ENCODE measurements at regions not wholly inside any gene's neighbourhood (a gene's known extent, or its start where the extent isn't known, plus 50 kb on each side); places are given as distances from the start of the nearest gene placed in this dataset.
A peak's percentile ranks its signal among the peaks of the same experiment; 100 is the strongest.
"Not testable (repeated sequence)": the region's sequence is repeated elsewhere in the genome, so short reads cannot be mapped to it uniquely, and the experiment has no call there.

DNA sequence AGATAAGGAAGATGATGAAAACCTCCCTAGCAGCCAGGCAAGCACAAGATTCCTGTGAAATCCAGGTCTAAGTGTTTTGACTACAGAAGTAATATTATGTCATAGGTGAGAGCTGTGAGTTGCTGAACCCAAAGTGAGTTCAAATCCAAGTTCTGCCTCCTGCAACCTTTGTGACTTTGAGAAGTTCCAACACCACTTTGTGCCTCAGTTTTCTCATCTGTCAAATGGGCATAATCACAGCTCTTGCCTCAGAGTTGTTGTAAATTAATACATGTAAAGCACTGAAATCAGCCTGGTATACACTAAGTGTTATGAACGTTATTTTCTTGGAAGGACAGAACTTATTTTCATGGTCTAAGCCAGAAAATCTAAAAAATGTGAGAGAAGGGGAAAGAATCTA, 210.3 kb upstream of the FRG2C start:
- DNase-seq, result not testable (repeated sequence)

DNA sequence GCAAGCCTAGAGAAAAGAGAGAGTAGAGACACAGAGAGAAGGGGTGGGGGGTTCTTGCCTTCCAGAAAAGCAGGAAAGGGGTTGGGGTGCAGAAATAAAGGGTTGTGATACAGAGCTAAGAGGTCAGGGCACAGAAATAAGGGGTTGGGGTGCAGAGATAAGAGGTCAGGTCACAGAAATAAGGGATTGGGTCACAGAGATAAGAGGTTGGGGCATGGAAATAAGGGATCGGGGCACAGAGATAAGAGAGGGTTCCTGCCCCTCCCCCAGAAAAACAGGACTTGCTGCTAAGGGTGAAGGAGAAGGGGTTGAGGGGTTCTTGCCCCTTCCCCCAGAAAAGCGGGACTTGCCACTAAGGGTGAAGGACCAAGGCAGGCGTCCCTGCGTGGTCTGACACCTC, 189.6 kb upstream of the FRG2C start:
- DNase-seq, result not testable (repeated sequence)

DNA sequence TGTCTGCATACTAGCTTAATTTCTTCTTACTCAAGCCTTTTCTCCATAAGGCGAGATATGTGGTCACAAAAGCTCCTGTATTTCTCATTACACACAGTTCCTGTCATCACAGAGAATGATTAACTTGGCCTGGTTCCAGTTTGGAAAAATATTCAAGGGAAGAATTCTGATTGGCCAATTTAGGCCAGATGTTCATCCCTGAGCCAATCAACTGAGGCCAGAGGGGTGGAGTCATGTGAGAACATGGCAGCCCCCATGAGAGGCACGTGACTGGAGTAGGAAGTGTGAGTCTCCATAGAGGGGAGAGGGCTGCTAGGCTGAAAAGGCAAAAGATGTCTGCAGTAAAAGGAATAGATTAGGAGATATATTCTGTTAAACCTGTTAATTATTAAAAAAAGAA, 167.5 kb upstream of the FRG2C start:
- DNase-seq, result not testable (repeated sequence)

DNA sequence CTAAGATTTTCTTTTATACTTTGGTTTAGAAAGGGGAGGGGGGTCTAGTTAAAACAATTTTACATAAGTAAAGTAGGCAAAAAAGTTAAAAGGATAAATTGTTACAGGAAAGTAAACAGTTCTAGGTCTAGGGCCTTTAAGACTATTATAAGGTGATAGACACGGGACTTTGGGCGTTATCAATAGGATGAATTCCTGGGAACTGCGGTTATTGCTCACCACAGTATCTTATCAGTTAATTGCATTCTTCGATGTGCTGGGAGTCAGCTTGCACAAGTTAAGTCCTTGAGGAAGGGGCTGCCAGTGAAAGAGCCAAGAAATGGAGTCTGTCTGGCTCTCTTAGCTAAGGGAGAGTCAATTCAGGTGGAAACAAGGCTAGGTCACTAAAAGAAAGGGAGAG, 163.8 kb upstream of the FRG2C start:
- not testable (repeated sequence) for DNase-seq

DNA sequence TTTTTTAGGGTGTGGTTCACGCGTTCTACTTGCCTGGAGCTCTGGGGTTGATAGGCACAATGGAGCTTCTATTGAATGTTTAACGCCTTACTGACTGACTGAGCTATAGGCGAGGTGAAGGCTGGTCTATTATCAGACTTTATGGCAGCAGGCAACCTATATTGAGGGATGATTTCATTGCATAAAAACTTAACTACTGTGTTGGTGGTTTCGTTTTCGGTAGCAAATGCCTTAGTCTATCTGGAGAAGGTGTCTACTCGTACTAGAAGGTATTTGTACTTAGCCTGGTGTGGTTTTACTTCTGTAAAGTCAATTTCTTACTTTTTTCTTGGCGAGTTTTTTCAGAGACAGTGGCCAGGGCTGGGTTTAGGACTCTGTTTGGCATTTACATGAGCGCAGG, 162.0 kb upstream of the FRG2C start:
- DNase-seq, result not testable (repeated sequence)

DNA sequence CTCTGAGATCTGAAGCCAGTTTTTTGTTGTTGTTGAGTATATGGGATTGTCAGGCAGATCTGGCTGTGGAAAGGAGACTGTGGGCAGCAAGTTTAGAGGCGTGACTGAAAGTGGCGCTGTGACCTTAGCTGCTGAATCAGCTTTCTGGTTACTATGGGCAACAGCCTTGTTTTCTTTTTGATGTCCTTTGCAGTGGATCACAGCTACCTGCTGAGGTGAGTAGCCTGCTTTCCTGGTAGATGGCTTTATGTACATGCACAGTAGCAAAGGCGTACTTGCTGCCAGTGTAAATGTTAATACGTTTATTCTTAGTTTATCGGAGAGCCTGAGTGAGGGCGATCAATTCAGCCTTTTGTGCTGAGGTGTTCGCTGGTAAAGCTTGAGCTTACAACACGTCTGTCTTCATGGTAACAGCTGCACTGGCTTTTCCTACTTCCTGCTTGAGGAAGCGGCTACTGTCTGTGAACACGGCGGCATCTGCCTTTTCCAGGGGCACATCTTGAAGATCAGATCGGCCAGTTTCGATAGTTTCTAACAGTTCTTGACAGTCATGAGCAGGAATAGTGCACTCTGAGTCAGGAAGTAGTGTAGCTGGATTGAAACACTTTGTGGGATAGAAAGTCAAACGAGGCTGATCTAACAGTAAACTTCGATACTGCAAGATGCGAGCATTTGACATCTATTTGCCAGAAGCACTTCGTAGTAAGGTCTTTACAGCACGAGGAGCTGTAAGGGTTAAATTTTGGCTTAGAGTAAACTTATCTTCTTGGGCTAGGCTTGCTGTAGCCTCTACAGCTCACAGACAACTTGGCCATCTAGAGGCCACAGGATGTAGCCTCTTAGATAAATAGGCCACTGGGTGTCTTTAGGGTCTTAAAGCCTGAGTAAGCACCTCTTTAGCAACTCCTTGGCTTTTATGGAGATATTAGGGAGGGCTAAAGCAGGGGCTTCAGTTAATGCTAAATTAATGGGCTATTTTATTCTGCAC, 161.1 kb upstream of the FRG2C start:
- DNase-seq, result not testable (repeated sequence)

DNA sequence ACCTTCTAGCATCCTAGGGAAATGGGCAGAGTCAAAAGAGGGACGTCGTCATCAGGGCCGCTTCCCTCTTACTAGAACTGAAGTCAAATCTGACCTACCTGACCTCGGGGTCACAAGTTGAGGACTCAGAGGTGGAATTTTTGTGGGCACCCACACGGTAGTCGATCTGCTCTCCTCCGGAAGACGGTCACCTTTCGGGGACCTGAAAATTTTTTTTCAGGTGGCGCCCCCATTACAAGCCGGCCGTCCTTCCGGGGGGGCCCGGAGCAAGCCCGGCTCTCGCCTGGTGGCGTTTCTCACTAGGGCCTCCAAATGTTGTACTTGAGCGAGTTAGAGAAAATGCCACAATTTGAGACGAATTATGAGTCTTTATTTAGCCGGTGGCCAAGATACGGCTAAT, 157.5 kb upstream of the FRG2C start:
- DNase-seq, result no peak

DNA sequence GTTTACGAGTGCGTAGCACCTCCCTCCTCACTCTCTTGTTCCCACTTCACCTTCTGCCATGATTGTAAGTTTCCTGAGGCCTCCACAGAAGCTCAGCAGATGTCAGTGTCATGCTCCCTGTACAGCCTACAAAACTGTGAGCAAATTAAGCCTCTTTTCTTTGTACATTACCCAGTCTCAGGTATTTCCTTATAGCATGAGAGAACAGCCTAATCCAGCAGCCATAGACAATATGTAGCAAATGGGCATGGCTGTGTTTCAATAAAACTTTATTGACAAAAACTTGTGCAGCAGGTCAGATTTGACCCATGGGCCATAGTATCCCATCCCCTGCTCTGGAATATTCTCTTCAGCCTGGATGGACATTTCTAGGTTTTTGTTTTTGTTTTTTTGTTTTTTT, 156.2 kb upstream of the FRG2C start:
- DNase-seq, result not testable (repeated sequence)

DNA sequence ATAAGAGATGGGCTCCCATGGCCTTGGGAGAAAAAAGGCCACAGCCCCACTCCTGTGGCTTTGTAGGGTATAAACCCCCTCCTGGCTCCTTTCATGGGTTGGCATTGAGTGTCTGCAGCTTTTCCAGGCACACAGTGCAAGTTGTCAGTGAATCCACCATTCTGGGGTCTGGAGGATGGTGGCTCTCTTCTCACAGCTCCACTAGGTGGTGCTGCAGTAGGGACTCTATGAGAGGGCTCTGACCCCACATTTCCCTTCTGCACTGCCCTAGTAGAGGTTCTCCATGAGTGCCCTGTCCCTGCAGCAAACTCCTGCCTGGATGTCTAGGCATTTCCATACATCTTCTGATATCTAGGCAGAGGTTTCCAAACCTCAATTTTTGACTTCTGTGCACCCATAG, 136.5 kb upstream of the FRG2C start:
- DNase-seq, result not testable (repeated sequence)

DNA sequence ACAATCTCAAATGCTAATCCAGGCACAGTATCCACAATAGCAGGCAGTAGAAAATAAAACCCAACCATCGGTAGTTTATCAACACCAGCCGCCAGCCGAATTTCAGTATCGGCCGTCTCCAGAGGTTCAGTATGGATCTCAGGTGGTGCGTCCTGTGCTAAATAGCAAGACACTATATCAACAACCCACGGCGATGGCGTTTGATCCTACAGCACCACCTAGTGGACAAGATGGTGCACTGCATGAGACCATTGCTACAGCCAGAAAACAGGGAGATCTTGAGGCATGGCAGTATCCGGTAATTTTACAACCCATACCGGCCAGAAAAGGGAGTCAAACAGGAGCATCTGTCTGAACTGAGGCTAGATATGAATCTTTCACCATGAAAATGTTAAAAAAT, 112.0 kb upstream of the FRG2C start:
- DNase-seq, result not testable (repeated sequence)

DNA sequence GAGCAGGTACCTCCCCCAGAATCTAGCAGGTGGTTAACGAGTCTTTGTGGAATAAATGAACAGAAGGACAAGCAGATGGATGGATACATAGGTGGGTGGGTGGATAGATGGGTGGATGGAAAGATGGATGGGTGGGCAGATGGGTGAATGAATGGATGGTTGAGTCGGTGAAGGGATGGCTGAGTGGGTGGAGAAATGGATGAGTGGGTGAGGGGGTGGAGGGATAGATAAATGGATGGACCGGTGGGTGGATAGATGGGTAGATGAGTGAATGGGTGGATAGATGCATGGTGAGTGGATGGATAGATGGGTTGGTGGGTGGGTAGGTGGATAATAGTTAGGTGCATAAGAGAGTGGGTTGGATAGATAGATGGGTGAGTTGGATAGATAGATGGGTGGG, 99.7 kb upstream of the FRG2C start:
- not testable (repeated sequence) for DNase-seq

DNA sequence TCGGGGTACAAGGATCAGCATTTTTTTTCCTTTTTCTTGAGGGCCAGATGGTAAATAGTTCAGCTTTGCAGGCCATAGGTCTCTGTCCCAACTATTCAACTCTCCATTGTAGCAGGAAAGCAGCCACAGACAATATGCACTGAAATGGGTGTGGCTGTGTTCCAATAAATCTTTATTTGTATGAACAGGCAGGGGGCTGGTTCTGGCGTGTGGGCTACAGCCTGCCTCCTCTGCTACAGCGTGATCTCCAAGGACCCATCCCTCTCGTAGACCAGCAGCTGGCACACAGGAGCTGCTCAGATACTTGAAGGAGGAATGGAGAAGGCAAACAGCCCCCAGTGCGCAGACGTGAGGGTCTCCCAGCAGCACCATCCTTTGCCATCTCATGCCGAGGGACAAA, 91.8 kb upstream of the FRG2C start:
- not testable (repeated sequence) for DNase-seq

DNA sequence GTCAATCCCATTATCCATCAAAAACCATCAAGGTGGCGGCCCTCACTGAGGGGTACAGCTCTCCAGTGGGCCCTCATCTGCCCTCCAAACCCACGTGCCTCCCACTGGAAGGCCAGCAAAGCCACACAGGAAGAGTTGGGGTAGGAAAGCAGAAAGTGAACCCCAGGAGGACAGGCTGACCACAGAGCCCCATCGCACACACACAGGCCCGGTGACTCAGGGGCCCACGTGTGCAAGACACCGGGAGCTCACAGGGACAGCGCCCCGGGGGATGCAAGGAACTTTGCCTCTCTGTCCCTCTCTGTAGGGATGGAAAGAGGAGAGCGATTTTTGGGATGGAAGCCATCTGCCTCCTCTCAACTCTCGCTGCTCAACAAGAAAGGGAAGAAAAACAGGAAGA, 85.0 kb upstream of the FRG2C start:
- DNase-seq, result not testable (repeated sequence)

DNA sequence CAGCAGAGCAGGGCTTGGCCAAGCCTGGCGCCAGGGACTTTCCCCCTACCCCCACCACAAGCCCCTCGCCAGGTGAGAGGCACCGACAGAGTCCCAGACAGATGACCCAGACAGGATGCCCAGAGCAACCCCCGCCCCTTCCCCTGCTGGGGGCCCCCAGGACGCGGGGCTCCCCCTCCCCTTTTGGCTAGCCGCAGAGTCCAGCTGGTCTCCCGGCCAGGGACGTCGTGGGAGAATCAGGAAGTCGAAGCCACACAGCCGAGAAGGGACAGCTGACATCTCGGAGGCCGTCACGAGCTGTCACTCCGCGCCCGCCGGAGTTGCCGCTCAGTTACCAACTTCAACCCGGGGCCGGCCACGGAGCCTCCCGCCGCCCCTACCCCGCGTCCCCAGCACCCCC, 84.6 kb upstream of the FRG2C start:
- DNase-seq, result not testable (repeated sequence)

DNA sequence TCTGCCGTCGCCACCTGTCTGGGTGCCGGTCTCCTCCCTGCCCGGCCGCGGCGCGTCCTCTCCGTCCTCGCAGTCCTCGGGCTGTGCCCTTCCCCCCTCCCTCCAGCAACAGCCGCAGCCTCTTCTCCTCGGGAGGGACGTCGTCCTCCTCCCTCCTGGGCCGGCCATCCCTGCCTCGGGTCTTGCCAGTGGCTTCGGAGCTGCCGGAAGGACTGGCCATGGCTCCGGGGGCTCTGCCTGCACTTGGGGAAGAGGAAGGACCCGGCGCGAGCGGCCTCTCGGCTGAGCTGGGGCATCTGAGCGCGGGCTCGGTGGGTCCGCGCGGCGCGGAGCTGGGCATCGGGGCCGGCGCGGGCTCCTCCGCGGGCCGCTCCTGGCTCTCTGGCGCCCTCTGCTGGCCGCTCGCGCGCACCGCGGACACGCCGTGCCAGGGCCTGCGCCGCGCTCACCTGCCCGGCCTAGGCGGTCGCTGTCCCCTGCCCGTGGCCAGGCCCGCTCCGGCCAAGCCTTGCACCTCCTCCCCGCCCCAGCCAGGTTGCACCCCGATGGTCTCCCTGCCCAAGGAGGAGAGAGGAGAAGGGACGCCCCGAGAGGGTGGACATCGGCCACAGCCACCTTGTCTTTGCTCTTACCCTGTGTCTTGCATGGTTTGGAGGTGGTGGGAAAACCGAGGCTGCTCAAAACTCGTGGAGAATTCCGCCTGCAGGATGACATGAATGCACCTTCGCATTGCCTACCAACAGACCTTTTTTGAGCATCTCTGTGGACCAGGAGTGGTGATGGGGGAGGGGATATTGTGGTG, 83.9 kb upstream of the FRG2C start:
- DNase-seq, result peak; percentile 34

DNA sequence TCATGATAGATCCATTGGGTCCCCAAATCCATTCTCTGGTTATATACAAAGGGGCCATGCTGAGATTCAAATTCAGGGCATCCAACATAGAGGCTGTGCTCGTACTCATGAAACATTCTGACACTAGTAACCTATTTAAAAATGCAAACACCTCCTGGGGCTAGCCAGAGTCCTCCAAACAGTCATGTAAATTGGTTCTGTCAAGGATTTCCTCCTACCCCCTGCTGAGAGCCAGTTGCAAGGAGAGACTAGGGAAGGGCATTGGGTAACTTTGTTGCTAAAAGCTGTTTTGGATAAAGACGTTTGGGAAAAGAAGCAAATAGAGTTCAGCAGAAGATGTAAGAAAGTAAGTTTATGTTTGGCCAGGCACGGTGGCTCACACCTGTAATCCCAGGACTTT, 81.6 kb upstream of the FRG2C start:
- DNase-seq, result not testable (repeated sequence)

DNA sequence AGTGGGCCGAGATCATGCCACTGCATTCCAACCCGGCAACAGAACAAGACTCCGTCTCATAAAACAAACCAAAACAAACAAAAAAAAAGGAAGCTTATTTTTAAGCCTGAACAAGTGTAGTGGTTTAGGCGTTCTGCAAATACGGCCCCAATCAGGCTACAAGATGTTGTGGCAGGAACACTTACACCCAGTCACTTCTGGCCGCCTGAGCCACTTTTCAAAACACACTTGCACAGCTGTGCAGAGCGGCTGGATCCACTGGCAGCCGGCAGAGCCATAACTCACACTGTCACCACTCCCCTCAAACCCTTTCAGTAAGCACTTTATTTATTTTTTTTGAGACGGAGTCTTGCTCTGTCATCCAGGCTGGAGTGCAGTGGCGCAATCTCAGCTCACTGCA, 81.0 kb upstream of the FRG2C start:
- DNase-seq, result not testable (repeated sequence)

DNA sequence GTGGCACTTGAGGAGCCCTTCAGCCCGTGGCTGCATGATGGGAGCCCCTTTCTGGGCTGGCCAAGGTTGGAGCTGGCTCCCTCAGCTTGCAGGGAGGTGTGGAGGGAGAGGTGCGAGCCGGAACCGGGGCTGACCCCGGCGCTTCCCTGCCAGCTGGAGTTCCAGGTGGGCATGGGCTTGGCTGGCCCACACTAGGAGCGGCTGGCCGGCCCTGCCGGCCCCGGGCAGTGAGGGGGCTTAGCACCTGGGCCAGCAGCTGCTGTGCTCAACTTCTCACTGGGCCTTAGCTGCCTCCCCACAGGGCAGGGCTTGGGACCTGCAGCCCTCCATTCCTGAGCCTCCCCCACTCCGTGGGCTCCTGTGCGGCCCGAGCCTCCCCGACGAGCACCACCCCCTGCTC, 76.4 kb upstream of the FRG2C start:
- DNase-seq, result not testable (repeated sequence)

DNA sequence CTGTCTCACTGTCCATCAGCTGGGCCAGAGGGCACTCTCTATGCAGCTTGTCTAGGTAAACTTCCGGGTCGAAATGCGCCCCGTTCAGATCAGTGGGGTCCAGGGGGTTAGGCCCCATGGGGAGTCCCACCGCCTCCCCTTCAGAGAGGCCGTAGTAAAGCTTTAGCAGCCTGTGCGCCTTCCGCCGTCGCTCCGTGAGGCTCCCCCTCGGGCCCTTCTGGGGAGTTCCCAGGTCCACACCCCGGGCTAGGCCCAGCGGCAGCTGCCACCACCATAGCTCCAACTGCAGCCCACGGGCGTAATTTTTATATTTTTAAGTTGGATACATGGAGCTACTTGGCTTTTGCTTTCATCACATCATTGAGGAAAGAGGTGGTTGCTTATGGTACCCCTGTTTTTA, 73.7 kb upstream of the FRG2C start:
- not testable (repeated sequence) for DNase-seq

DNA sequence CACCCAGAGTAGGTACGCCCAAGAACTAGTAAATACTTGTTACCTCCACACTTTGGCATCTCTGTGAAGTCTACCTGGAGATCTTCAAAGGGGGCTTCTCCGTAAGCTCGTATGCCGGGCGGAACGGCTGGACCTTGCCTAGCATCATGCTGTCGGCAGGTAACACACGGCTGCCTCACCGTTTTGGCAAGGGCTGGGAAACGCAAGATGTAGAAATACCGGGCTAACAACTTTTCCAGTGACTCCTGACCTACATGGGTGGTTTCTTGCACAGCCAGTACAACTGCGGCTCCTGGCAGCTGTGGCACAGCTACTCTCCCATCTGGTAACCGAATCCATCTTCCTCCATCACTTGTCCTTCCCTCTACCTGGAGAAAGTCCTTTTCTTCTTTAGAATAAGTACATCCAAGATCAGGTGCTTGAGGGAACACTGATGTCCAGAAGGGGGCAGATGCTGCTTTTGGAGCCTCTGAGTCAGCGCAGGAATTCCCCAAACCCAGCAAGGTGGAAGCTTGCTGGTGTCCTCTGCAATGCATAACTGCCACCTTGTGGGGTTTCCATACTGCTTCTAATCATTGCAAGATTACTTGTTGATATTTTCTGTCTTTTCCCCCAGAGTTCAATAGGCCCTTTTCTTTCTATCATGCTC, 59.7 kb upstream of the FRG2C start:
- not testable (repeated sequence) for DNase-seq

DNA sequence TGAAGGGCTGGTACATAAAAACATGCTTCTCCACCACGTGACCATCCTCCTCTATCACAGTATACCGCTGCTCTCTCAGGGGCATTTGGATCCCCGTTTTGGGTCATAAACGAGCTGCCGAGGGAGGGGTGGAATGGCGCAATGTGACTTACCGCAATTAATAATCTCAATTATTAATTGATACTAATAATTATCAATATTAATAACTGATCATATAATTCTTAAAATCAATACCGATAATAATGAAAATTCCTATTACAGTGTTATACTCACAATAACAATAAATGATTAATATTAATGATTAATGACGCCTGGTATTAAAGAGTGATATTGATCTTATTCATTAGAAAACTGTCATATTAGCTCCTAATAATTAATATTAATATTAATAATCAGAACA, 56.1 kb upstream of the FRG2C start:
- DNase-seq, result not testable (repeated sequence)

DNA sequence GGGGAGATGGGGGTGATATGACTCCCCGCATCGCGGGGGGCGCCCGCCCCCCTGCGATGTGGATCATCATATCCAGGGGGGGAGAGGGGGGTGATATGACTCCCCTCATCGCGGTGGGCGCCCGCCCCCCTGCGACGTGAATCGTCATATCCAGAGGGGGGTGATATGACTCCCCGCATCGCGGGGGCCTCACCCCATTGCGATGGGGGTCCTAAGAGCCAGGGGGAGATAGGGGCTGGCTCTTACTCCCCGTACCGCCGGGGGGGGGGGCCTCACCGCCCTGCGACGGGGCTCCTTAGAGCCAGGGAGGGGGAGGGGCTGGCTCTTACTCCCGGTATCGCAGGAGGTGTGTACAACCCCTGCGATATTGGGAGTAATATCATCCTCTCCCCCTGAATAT, 54.5 kb upstream of the FRG2C start:
- DNase-seq, result not testable (repeated sequence)

DNA sequence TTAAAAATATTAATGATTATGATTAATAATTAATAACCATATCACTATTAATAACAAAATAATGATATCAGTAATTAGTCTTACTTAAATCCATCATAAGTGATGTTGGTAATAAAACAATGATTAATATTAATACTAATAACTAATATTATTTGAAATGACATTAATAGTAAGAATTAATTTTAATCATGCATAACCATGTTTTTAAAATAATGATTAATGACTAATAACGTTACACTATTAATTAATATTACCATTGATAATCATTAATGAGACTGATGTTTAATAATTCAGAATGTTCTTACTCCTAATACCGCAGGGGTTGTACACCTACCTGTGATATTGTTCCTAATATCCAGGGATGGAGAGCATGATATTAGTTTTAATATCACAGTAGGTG, 53.4 kb upstream of the FRG2C start:
- DNase-seq, result no peak

All from CD4-positive, alpha-beta T cell treated with Interleukin-21 for 1 hour (primary cell).